Dermis blood vessel endothelial cell (primary cell): ENCODE measurements at regions not wholly inside any gene's neighbourhood (a gene's known extent, or its start where the extent isn't known, plus 50 kb on each side); places are given as distances from the start of the nearest gene placed in this dataset.
"Not testable (repeated sequence)": the region's sequence is repeated elsewhere in the genome, so short reads cannot be mapped to it uniquely, and the experiment has no call there.

ENCODE experiments used
- DNase-seq: peaks from one replicate; pipeline ENCODE4 v3.0.0; 2010

GRCh38 chr2:7655629-7656028 is 738.4 kb downstream of the RNF144A start:
- no peak for DNase-seq

- not testable (repeated sequence) for DNase-seq
Observed at GRCh38 chr2:7657526-7657925, 740.3 kb downstream of the RNF144A start.

GRCh38 chr2:7658486-7658885 is 741.3 kb downstream of the RNF144A start:
- DNase-seq = no peak

- no peak for DNase-seq
Observed at GRCh38 chr2:7660816-7661215, 743.6 kb downstream of the RNF144A start.

GRCh38 chr2:7661502-7661901 is 744.3 kb downstream of the RNF144A start:
- no peak for DNase-seq

GRCh38 chr2:7665880-7666279 is 748.7 kb downstream of the RNF144A start:
- DNase-seq = no peak

GRCh38 chr2:7666596-7667259 is 749.5 kb downstream of the RNF144A start:
- no peak for DNase-seq

GRCh38 chr2:7667260-7667757 is 750.1 kb downstream of the RNF144A start:
- no peak for DNase-seq

- DNase-seq = no peak
Observed at GRCh38 chr2:7670905-7671641, 753.9 kb downstream of the RNF144A start.

GRCh38 chr2:7672027-7672684 is 754.9 kb downstream of the RNF144A start:
- peak; percentile 3 for DNase-seq

GRCh38 chr2:7672685-7673071 is 755.5 kb downstream of the RNF144A start:
- DNase-seq = no peak

- DNase-seq = no peak
Observed at GRCh38 chr2:7673101-7673500, 755.9 kb downstream of the RNF144A start.

- no peak for DNase-seq
Observed at GRCh38 chr2:7673853-7674252, 756.6 kb downstream of the RNF144A start.

GRCh38 chr2:7674606-7675005 is 757.4 kb downstream of the RNF144A start:
- no peak for DNase-seq

GRCh38 chr2:7676714-7677113 is 759.5 kb downstream of the RNF144A start:
- DNase-seq = no peak

GRCh38 chr2:7681881-7682461 is 764.8 kb downstream of the RNF144A start:
- no peak for DNase-seq

- no peak for DNase-seq
Observed at GRCh38 chr2:7683196-7683595, 766.0 kb downstream of the RNF144A start.

- DNase-seq = no peak
Observed at GRCh38 chr2:7683708-7684107, 766.5 kb downstream of the RNF144A start.

- DNase-seq = no peak
Observed at GRCh38 chr2:7685342-7686015, 768.3 kb downstream of the RNF144A start.

GRCh38 chr2:7686016-7686385 is 768.8 kb downstream of the RNF144A start:
- DNase-seq = no peak

GRCh38 chr2:7691961-7692656 is 774.9 kb downstream of the RNF144A start:
- no peak for DNase-seq

GRCh38 chr2:7692657-7693161 is 775.5 kb downstream of the RNF144A start:
- DNase-seq = no peak
